HUES6 (cell line): ENCODE measurements at regions not wholly inside any gene's neighbourhood (a gene's known extent, or its start where the extent isn't known, plus 50 kb on each side); places are given as distances from the start of the nearest gene placed in this dataset.
"Not testable (repeated sequence)": the region's sequence is repeated elsewhere in the genome, so short reads cannot be mapped to it uniquely, and the experiment has no call there.

Experiments
- H3K27ac ChIP-seq: 2 replicates; pipeline ENCODE4 v1.7.0; 2013; ENCODE audit warnings: low read depth, mild to moderate bottlenecking, low read length, inconsistent platforms
- H3K27me3 ChIP-seq: 2 replicates; pipeline ENCODE4 v1.6.1; 2013; ENCODE audit warnings: low read length; ENCODE audit not compliant: control insufficient read depth, insufficient read depth
- H3K36me3 ChIP-seq: 2 replicates; pipeline ENCODE4 v1.6.1; 2013; ENCODE audit warnings: low read length; ENCODE audit not compliant: control insufficient read depth, insufficient read depth
- H3K4me1 ChIP-seq: 2 replicates; pipeline ENCODE4 v1.6.1; 2013; ENCODE audit warnings: low read length; ENCODE audit not compliant: control insufficient read depth, insufficient read depth
- H3K4me3 ChIP-seq: 2 replicates; pipeline ENCODE4 v1.5.1; 2013; ENCODE audit warnings: low read depth, low read length
- H3K9ac ChIP-seq: one replicate; pipeline ENCODE4 v1.6.1; 2013; ENCODE audit warnings: mild to moderate bottlenecking, low read length
- H3K9me3 ChIP-seq: 2 replicates; pipeline ENCODE4 v1.6.1; 2013; ENCODE audit warnings: low read depth, low read length; ENCODE audit not compliant: control insufficient read depth, insufficient read depth

DNA sequence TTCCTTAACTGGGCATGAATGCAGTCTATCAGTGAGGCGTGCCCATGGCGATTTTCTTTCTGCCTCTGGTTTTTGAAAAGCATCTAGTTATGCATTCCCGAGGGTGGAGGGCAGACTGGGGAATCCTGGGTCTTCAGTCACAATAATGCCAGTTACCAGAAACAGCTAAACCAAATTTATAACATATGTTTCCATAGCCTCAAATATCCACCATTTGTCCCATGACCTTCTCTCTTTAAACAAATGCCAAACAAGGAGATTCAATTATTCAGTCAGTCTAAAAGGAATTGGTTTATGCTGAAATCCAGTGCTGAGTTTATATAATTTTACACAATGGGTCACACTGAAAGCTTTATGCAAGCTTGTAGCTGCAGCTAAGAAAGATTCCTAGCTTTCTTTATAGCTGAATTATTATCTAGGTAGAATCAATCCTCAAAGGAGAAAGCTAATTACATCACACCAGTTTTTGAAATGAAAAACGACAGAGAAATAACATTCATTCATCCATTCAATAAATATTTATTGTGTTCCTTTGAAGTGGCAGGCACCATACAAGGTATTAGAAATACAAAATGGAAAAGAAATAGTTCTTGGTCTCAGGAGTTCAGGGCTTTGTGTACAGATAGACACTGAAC is 131.3 kb upstream of the RAP1B start:
- no peak overlapping the region for H3K9ac ChIP-seq
- H3K4me1 ChIP-seq = no peaks in the 10 kb centered on the region
- 0 out of 2 replicates have a peak, but pooled peaks cover 7% of the 10 kb centered on the region for H3K9me3 ChIP-seq
- H3K36me3 ChIP-seq = no peaks in the 10 kb centered on the region
- H3K27me3 ChIP-seq = no peaks in the 10 kb centered on the region
- no peak overlapping the region for H3K4me3 ChIP-seq
- H3K27ac ChIP-seq = no peak overlapping the region

DNA sequence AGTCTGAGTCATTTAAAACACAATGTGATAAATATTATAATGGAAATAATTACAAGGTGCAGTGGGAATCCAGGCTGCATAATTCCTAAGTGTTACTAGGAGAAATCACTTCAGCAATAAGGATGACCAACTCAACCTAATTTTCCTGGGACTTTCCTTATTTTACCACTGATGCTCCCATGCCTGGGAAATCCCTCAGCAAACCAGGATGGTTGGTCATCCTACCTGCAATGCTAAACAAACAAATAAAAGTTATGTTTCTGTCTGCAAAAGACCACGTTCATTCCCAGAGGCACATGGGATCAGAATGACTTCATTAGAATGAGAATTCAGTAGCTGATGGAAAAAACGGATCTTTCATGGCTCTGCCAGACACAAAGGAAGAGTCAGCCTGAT is 130.8 kb upstream of the RAP1B start:
- H3K9me3 ChIP-seq = 0 out of 2 replicates have a peak, but pooled peaks cover 7% of the 10 kb centered on the region
- H3K4me1 ChIP-seq = no peaks in the 10 kb centered on the region
- no peak overlapping the region for H3K9ac ChIP-seq
- H3K4me3 ChIP-seq = no peak overlapping the region
- H3K36me3 ChIP-seq = no peaks in the 10 kb centered on the region
- no peak overlapping the region for H3K27ac ChIP-seq
- H3K27me3 ChIP-seq = no peaks in the 10 kb centered on the region

DNA sequence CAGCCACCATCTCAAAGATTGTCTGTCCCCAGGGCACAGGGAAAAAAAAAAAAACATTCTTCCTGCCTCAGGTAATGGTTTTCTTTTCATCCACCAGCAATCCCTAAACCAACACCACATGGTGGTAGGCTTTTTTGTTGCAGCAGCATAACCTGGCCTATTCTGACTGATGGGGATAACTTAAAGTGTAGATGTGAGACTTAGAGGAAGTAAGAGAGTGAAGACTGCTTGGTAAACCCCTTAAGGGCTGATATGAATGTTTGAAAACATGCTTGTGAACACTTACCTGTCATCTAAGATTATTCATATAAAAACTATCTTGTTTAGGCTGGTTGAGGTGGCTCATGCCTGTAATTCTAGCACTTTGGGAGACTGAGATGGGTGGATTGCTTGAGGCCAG is 130.2 kb upstream of the RAP1B start:
- Histone ChIP-seq H3K4me1 (no peaks in the 10 kb centered on the region), H3K27me3 (no peaks in the 10 kb centered on the region), H3K9me3 (0 out of 2 replicates have a peak, but pooled peaks cover 7% of the 10 kb centered on the region), H3K4me3 (no peak overlapping the region), H3K36me3 (no peaks in the 10 kb centered on the region), H3K27ac (no peak overlapping the region), H3K9ac (no peak overlapping the region)

DNA sequence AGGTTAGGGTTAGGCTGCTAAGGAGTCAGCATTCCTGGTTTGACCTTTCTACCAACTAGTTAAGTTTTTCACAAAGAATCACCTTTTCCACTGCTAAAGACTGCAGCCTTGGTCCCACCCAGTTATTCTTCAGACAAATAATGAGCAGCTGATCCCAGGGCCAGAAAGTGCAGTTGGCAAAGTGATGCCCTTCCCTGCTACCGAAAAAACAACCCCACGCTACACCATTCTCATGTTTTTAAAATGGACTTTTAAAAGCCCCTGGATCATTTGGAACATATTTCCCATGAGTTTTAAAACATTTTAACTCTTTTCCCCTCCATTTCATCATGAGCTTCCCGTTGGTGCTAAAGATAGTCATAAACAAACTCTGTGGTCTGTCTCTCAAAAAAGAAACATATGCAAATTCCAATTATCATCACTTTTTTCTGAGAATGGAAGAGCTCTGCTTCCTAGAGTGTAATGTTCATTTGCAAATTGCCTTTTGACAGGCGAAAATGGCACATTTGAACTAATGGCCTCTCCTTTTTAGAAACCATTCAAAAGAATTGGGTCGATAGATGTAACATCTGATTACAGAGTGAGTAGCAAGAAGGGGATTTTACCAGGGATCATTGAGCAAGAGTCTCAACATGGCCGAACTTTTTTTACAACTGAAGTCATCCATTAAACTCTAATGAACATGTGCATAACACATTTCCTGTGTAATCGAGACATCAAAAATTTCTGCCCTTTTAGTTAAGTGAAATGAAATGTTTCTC is 129.3 kb upstream of the RAP1B start:
- H3K9ac ChIP-seq = no peak overlapping the region
- no peak overlapping the region for H3K4me3 ChIP-seq

DNA sequence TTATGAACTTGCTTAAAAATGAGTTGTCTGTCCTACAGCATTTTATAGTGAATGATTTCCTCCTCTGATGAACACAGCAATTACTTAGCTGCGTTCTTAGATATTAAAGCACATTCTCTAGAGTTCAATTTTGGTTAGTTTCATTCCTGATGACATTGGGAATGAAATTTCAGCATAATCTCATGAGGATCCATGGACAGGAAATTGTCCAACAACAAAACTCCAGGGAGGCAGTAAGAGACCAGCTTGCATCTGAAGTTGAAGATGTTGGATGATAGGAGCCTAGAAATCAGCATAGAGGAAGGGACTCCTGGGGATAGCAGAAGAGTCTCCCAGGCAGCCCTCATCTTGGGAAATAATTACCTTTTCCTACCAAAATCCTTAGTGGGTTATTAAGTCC is 128.7 kb upstream of the RAP1B start:
- Histone ChIP-seq H3K4me3 (no peak overlapping the region), H3K4me1 (no peaks in the 10 kb centered on the region), H3K27ac (no peak overlapping the region), H3K9ac (no peak overlapping the region), H3K27me3 (no peaks in the 10 kb centered on the region), H3K36me3 (no peaks in the 10 kb centered on the region), H3K9me3 (0 out of 2 replicates have a peak, but pooled peaks cover 7% of the 10 kb centered on the region)

More for the DNA sequence above, 129.3 kb upstream of the RAP1B start:
- H3K9me3 ChIP-seq = 0 out of 2 replicates have a peak, but pooled peaks cover 7% of the 10 kb centered on the region
- no peaks in the 10 kb centered on the region for H3K4me1 ChIP-seq
- no peak overlapping the region for H3K27ac ChIP-seq
- no peaks in the 10 kb centered on the region for H3K27me3 ChIP-seq
- H3K36me3 ChIP-seq = no peaks in the 10 kb centered on the region

DNA sequence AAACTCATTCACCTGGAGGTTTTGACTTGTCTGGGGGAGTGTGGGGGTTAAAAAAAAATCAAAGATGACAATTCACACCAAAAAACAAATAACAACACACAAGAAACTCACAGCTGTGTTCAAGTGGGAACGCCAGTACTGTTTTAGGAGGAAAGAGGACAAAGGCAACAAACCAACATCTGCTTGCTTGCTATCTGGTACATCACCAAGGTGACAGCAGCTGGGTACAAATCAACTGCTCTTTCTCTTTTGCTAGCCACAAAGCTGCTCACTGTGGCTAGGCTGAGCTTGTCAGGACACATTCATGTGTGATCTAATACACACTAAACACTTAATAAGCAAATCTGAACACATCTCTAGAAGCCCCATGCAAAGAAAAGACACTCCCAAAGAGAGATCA is 128.0 kb upstream of the RAP1B start:
- no peaks in the 10 kb centered on the region for H3K27me3 ChIP-seq
- no peak overlapping the region for H3K4me3 ChIP-seq
- H3K9me3 ChIP-seq = 0 out of 2 replicates have a peak, but pooled peaks cover 7% of the 10 kb centered on the region
- no peaks in the 10 kb centered on the region for H3K36me3 ChIP-seq
- no peaks in the 10 kb centered on the region for H3K4me1 ChIP-seq
- no peak overlapping the region for H3K9ac ChIP-seq
- H3K27ac ChIP-seq = no peak overlapping the region

DNA sequence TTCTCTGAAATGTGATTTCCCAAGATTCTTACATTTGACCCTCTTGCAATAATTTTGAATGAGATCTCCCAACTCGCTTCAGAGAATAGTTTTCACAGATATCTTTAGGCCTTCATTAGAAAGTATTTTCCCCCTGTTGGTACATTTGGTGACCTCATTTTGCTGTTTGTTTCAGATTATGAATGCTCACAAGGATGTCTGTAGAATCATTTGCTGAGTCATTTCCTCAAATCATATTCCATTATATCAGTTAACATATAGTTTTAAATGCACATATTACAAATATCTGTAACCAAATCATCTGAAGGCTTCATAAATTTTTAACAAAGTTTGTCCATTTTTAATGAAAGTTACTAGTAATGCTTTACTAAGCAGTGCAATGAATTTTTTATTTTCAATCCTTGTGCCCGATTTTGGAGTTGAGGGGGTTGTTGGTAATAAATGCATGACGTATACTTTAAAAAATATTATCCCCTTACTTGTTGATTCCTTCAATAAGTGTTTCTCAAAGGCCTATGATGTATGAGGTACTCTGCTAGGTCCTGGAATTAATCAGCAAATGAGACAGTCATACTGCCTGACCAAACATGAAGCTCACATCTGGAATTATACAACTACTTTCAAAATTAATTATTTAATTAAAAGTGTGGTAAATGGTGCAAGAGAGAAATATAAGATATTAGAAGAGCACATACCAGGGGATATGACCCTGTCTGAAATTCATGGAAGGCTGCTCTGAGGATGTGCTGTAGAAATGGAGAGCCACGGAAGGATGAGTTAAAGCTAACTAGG is 126.9 kb upstream of the RAP1B start:
- Histone ChIP-seq H3K9me3 (0 out of 2 replicates have a peak, but pooled peaks cover 7% of the 10 kb centered on the region), H3K27ac (no peak overlapping the region), H3K36me3 (no peaks in the 10 kb centered on the region), H3K4me3 (no peak overlapping the region), H3K4me1 (0 out of 2 replicates have a peak, but pooled peaks cover 4% of the 10 kb centered on the region), H3K9ac (no peak overlapping the region), H3K27me3 (no peaks in the 10 kb centered on the region)

DNA sequence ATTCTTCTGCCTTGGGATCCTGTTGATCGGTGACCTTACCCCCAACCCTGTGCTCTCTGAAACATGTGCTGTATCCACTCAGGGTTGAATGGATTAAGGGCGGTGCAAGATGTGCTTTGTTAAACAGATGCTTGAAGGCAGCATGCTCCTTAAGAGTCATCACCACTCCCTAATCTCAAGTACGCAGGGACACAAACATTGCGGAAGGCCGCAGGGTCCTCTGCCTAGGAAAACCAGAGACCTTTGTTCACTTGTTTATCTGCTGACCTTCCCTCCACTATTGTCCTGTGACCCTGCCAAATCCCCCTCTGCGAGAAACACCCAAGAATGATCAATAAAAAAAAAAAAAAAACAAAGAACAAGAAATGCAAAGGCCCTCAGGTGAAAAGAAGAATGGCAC is 126.1 kb upstream of the RAP1B start:
- H3K4me1 ChIP-seq, H3K4me3 ChIP-seq: not testable (repeated sequence)

DNA sequence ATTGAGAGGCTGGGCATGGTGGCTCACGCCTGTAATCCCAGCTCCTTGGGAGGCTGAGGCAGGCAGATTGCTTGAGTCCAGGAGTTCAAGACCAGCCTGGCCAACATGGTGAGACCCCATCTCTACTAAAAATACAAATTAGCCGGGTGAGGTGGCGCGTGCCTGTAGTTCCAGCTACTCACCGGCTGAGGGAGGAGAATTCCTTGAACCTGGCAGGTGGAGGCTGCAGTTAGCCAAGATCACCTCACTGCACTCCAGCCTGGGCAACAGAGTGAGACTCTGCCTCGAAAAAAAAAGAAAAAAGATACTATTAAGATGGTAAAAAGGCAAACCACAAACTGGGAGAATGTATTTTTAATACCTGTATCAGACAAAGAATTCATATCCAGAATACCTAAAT is 124.2 kb upstream of the RAP1B start:
- not testable (repeated sequence) for H3K27me3 ChIP-seq, H3K27ac ChIP-seq

More for the DNA sequence above, 126.1 kb upstream of the RAP1B start:
- not testable (repeated sequence) for H3K27me3 ChIP-seq, H3K9ac ChIP-seq, H3K36me3 ChIP-seq, H3K9me3 ChIP-seq, H3K27ac ChIP-seq

DNA sequence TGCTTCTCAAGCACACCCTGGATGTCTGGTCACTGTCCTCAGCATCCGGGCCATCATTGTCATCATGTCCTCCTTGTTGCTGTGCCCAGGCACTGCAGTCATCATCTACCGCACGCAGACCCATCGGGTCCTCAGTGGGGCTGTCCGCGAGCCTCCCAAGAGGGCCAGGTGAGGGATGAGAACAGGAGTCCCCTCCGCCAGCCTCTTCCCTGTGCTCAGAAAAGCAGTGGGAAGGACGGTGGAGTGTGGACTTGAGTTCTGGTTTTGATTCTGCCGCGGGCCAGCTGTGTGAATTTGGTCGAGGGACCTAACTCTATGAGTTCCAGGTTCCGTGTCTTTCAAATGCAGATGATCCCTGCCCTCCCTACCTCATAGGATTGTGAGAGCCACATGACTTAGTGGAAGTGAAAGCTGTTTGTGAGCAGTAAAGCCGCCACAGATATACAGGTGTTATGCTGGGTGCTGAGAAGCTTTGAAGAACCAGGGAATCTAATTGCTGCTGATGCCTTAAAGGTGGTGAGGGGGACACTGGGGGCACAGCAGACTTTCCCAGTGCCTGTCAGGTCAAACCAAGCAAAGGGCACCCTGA is 122.9 kb upstream of the RAP1B start:
- no peaks in the 10 kb centered on the region for H3K27me3 ChIP-seq
- 0 out of 2 replicates have a peak, but pooled peaks cover 4% of the 10 kb centered on the region for H3K4me1 ChIP-seq
- no peaks in the 10 kb centered on the region for H3K9me3 ChIP-seq
- no peak overlapping the region for H3K9ac ChIP-seq
- no peak overlapping the region for H3K27ac ChIP-seq
- H3K4me3 ChIP-seq = no peak overlapping the region
- no peaks in the 10 kb centered on the region for H3K36me3 ChIP-seq

More for the DNA sequence above, 124.2 kb upstream of the RAP1B start:
- H3K4me3 ChIP-seq, H3K4me1 ChIP-seq, H3K36me3 ChIP-seq, H3K9ac ChIP-seq, H3K9me3 ChIP-seq: not testable (repeated sequence)
